ENCODE measurements at regions not wholly inside any gene's neighbourhood (a gene's known extent, or its start where the extent isn't known, plus 50 kb on each side); places are given as distances from the start of the nearest gene placed in this dataset.
A peak's percentile ranks its signal among the peaks of the same experiment; 100 is the strongest.

GRCh38 chr18:43578211-43578610 lies 300.9 kb upstream of the SYT4 start:
- DNase-seq: no peak

GRCh38 chr18:43578706-43579105 lies 301.4 kb upstream of the SYT4 start:
- DNase-seq: peak; percentile 31

- no peak for DNase-seq
Observed at GRCh38 chr18:43581936-43582519, 304.7 kb upstream of the SYT4 start.

- DNase-seq: no peak
Observed at GRCh38 chr18:43587538-43588153, 310.4 kb upstream of the SYT4 start.

GRCh38 chr18:43588838-43589237 lies 311.5 kb upstream of the SYT4 start:
- DNase-seq: no peak

- DNase-seq: no peak
Observed at GRCh38 chr18:43589611-43590151, 312.4 kb upstream of the SYT4 start.

- DNase-seq: no peak
Observed at GRCh38 chr18:43590182-43590903, 313.1 kb upstream of the SYT4 start.

- no peak for DNase-seq
Observed at GRCh38 chr18:43592269-43592668, 315.0 kb upstream of the SYT4 start.

- DNase-seq: peak; percentile 31
Observed at GRCh38 chr18:43596105-43596712, 318.9 kb upstream of the SYT4 start.

GRCh38 chr18:43601432-43601831 lies 324.1 kb upstream of the SYT4 start:
- DNase-seq: no peak

- no peak for DNase-seq
Observed at GRCh38 chr18:43605224-43605623, 327.9 kb upstream of the SYT4 start.

GRCh38 chr18:43606795-43607194 lies 329.5 kb upstream of the SYT4 start:
- no peak for DNase-seq

GRCh38 chr18:43620936-43621335 lies 343.6 kb upstream of the SYT4 start:
- DNase-seq: no peak

- DNase-seq: no peak
Observed at GRCh38 chr18:43622024-43622423, 344.7 kb upstream of the SYT4 start.

GRCh38 chr18:43625582-43625981 lies 348.3 kb upstream of the SYT4 start:
- no peak for DNase-seq

- DNase-seq: peak; percentile 92
Observed at GRCh38 chr18:43627848-43628530, 350.7 kb upstream of the SYT4 start.

GRCh38 chr18:43634994-43635393 lies 357.7 kb upstream of the SYT4 start:
- DNase-seq: peak; percentile 82

GRCh38 chr18:43635397-43635796 lies 358.1 kb upstream of the SYT4 start:
- DNase-seq: peak; percentile 61

GRCh38 chr18:43642727-43643330 lies 365.5 kb upstream of the SYT4 start:
- DNase-seq: no peak

GRCh38 chr18:43648002-43648401 lies 370.7 kb upstream of the SYT4 start:
- no peak for DNase-seq

GRCh38 chr18:43649649-43650357 lies 372.5 kb upstream of the SYT4 start:
- no peak for DNase-seq

GRCh38 chr18:43650426-43650825 lies 373.1 kb upstream of the SYT4 start:
- DNase-seq: no peak

Measured in NCI-H1436 treated with DMSO at 0.1 percent for 48 hours (cell line).